Testis (tissue), 2 donors: ENCODE measurements at regions not wholly inside any gene's neighbourhood (a gene's known extent, or its start where the extent isn't known, plus 50 kb on each side); places are given as distances from the start of the nearest gene placed in this dataset.

Experiments used
- DNase-seq: peaks from one replicate; pipeline ENCODE4 v3.0.0-alpha.2; 2019
- H3K27ac ChIP-seq, 2 donors: fragments of 200-600 bp; sonication (generic); one replicate each; pipeline ENCODE4 v1.5.1; 2019
- H3K27me3 ChIP-seq: fragments of 200-600 bp; sonication (generic); one replicate; pipeline ENCODE4 v1.5.1; 2019
- H3K36me3 ChIP-seq: fragments of 200-600 bp; sonication (generic); one replicate; pipeline ENCODE4 v1.5.1; 2017; ENCODE audit warnings: low read depth; ENCODE audit errors: missing control alignments
- H3K4me1 ChIP-seq: fragments of 200-600 bp; sonication (generic); one replicate; pipeline ENCODE4 v1.5.1; 2019
- H3K4me3 ChIP-seq, 2 donors: fragments of 200-600 bp; sonication (generic); one replicate each; pipeline ENCODE4 v1.5.1; 2017 to 2019
- H3K9me3 ChIP-seq: fragments of 200-600 bp; sonication (generic); one replicate; pipeline ENCODE4 v1.5.1; 2017
- POLR2A ChIP-seq: fragments of 450-650 bp; IDR thresholded peaks from one replicate; pipeline ENCODE4 v1.6.1; 2017; ENCODE audit warnings: antibody characterized with exemption, mild to moderate bottlenecking, moderate library complexity
- WGBS, 2 donors: methylation state at CpG; one replicate each; pipeline ENCODE4 v1.1.5; 2018; 5-methylcytosine and 5-hydroxymethylcytosine counted together
- intact Hi-C: fragments of 100-400 bp; cut with DNase I; formaldehyde crosslinking; loops from one replicate; pipeline ENCODE4 v1.15.1; 2023; ENCODE audit warnings: low total_unique reads
- TF ChIP-seq, protein P1 (sequence below), 3 experiments: fragments of 450-650 bp in 2 of 3; fragments of 200-600 bp in 1 of 3; sonication (generic) in 1 of 3; IDR thresholded peaks; one replicate each; pipeline ENCODE4 v1.5.1; 2016 to 2019; ENCODE audit warnings: antibody characterized with exemption in 3 of 3, mild to moderate bottlenecking in 2 of 3, moderate library complexity in 1 of 3

GRCh38 chr5:67904366-67904765 is 311.2 kb upstream of the PIK3R1 start:
- 74 to 75% methylated on average over 2 of the region's 2 CpGs for whole genome bisulfite sequencing, 2 donors
- no peaks in the 10 kb centered on the region for H3K9me3 ChIP-seq
- TF ChIP-seq, protein P1, sequence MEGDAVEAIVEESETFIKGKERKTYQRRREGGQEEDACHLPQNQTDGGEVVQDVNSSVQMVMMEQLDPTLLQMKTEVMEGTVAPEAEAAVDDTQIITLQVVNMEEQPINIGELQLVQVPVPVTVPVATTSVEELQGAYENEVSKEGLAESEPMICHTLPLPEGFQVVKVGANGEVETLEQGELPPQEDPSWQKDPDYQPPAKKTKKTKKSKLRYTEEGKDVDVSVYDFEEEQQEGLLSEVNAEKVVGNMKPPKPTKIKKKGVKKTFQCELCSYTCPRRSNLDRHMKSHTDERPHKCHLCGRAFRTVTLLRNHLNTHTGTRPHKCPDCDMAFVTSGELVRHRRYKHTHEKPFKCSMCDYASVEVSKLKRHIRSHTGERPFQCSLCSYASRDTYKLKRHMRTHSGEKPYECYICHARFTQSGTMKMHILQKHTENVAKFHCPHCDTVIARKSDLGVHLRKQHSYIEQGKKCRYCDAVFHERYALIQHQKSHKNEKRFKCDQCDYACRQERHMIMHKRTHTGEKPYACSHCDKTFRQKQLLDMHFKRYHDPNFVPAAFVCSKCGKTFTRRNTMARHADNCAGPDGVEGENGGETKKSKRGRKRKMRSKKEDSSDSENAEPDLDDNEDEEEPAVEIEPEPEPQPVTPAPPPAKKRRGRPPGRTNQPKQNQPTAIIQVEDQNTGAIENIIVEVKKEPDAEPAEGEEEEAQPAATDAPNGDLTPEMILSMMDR (IDR thresholded peaks at IDR 0.05): no peak
- TF ChIP-seq POLR2A: no peak
- no peaks in the 10 kb centered on the region for H3K36me3 ChIP-seq
- peak overlapping the region in 1 of 2 donors; percentile 11 for H3K27ac ChIP-seq
- no peaks in the 10 kb centered on the region for H3K4me1 ChIP-seq
- no peak overlapping the region for H3K4me3 ChIP-seq
- H3K27me3 ChIP-seq: no peaks in the 10 kb centered on the region
- no peak for DNase-seq
- intact Hi-C loops: no loop called here

DNA sequence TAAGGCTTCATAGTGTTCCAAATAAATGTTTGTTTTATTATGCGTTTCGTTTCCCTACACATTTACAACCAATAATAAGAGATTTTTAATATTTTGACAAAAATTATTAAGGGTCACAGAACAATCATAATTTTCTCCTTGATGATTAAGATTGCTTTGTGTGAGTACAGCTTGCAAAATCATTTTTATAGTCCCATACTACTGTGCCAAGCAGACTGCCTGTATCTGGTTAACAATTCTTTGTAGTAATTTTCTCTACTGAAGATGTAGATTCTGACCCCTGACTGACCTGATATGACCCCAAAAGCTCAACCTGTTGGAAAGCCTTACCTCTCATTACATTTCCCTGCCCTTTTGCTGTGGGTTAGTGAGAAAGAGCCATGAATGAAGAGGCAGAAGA is 311.9 kb upstream of the PIK3R1 start:
- no peaks in the 10 kb centered on the region for H3K36me3 ChIP-seq
- WGBS, 2 donors: 60 to 61% methylated on average over 2 of the region's 2 CpGs
- intact Hi-C loops: no loop called here
- no peaks in the 10 kb centered on the region for H3K9me3 ChIP-seq
- TF ChIP-seq, protein P1 (IDR thresholded peaks at IDR 0.05): no peak
- no peak for TF ChIP-seq POLR2A
- no peaks in the 10 kb centered on the region for H3K27me3 ChIP-seq
- no peak overlapping the region for H3K27ac ChIP-seq
- no peak for DNase-seq
- no peak overlapping the region for H3K4me3 ChIP-seq
- no peaks in the 10 kb centered on the region for H3K4me1 ChIP-seq

DNA sequence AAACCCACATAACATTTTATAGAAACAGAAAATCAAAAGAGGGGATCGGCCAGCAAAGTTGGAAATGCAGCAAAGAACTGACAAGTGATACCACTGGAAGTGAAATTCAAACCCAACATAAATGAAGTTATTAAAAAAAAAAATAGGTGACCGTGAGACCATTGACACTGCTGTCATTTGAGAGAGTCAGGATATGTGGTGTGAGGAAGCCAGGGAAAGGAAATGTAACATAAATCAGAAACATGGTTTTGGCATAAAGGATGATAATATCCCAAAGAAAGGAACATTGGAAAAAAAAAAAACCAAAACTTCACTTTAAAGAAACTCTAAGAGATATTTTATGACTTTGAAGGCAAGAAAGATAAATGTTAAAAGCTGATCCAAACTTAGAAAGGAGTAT is 312.4 kb upstream of the PIK3R1 start:
- WGBS, 2 donors: 71 to 77% methylated on average over 2 of the region's 2 CpGs
- no peak for TF ChIP-seq POLR2A
- TF ChIP-seq, protein P1 (IDR thresholded peaks at IDR 0.05): no peak
- intact Hi-C loops: no loop called here

GRCh38 chr5:67902497-67902830 is 313.1 kb upstream of the PIK3R1 start:
- no peaks in the 10 kb centered on the region for H3K36me3 ChIP-seq
- no peak overlapping the region for H3K4me3 ChIP-seq
- H3K27me3 ChIP-seq: no peaks in the 10 kb centered on the region
- intact Hi-C loops: no loop called here
- H3K4me1 ChIP-seq: no peaks in the 10 kb centered on the region
- DNase-seq: no peak
- H3K27ac ChIP-seq: no peak overlapping the region
- H3K9me3 ChIP-seq: no peaks in the 10 kb centered on the region
- TF ChIP-seq, protein P1 (IDR thresholded peaks at IDR 0.05): no peak
- TF ChIP-seq POLR2A: no peak
- WGBS, 2 donors: 83 to 100% methylated on average over 1 of the region's 1 CpG

More for the DNA sequence above, 312.4 kb upstream of the PIK3R1 start:
- no peaks in the 10 kb centered on the region for H3K9me3 ChIP-seq
- H3K36me3 ChIP-seq: no peaks in the 10 kb centered on the region
- no peaks in the 10 kb centered on the region for H3K27me3 ChIP-seq
- H3K4me1 ChIP-seq: no peaks in the 10 kb centered on the region
- no peak overlapping the region for H3K4me3 ChIP-seq
- no peak overlapping the region for H3K27ac ChIP-seq
- DNase-seq: no peak

DNA sequence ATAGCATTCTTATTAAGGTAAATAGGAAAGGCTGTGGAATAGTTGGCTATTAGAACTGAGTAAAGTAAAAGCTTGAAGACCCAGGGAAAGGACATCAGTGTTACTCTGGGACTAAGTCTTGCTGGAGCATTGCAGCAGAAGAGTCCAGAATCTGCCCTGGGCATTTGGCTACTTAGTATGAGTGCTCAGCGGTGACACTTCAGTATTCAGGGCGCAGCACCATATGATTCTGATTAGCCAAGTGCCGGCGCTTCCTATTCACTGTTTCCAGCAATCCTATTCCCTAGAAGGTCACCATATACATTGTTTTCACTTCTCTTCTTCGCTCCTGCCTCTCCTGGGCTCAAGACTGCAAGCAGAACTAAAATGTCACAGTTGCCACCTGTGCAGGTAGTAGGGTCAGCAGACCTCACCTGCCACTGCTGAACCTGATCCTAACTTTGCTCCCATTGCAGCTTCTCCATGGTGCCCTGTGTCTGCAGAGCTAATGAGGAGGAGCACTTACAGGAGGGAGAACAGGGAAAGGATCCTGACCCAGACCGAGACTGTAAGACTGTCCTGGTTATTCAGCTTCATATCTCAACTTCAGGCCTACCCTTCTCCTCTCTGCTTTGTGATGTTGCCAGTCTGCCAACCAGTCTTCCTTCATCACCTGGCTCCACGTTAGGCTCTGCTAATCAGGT is 313.6 kb upstream of the PIK3R1 start:
- intact Hi-C loops: no loop called here
- H3K36me3 ChIP-seq: no peaks in the 10 kb centered on the region
- TF ChIP-seq, protein P1 (IDR thresholded peaks at IDR 0.05): no peak
- no peak for TF ChIP-seq POLR2A
- no peak overlapping the region for H3K4me3 ChIP-seq
- H3K27me3 ChIP-seq: no peaks in the 10 kb centered on the region
- DNase-seq: no peak
- no peaks in the 10 kb centered on the region for H3K4me1 ChIP-seq
- H3K9me3 ChIP-seq: no peaks in the 10 kb centered on the region
- WGBS, 2 donors: 86 to 97% methylated on average over 7 of the region's 7 CpGs
- no peak overlapping the region for H3K27ac ChIP-seq
